GM23338 (cell line): ENCODE measurements at regions not wholly inside any gene's neighbourhood (a gene's known extent, or its start where the extent isn't known, plus 50 kb on each side); places are given as distances from the start of the nearest gene placed in this dataset.

Experiments
- ATAC-seq: fragments of 200-7000 bp; cut with Tn5 transposase; 3 replicates; pipeline ENCODE4 v1.9.1; 2020
- DNase-seq: peaks from one replicate; pipeline ENCODE4 v3.0.0-alpha.2; 2015; ENCODE audit warnings: low spot score
- H2AFZ ChIP-seq: fragments of 200-600 bp; sonication (generic); 2 replicates; pipeline ENCODE4 v1.8.0; 2016; ENCODE audit warnings: antibody characterized with exemption, mild to moderate bottlenecking, moderate library complexity
- H3F3A ChIP-seq: fragments of 200-600 bp; sonication (generic); replicated peaks from 2 replicates; pipeline ENCODE4 v1.8.0; 2017; ENCODE audit warnings: antibody characterized with exemption, mixed run types, low read depth
- H3K27ac ChIP-seq: fragments of 200-600 bp; sonication (generic); 2 replicates; pipeline ENCODE4 v1.6.1; 2016; ENCODE audit warnings: low read depth
- H3K27me3 ChIP-seq: fragments of 200-600 bp; sonication (generic); 2 replicates; pipeline ENCODE4 v1.8.0; 2016; ENCODE audit warnings: mild to moderate bottlenecking, mixed run types, moderate library complexity; ENCODE audit not compliant: insufficient read depth
- H3K36me3 ChIP-seq: fragments of 200-600 bp; sonication (generic); 2 replicates; pipeline ENCODE4 v1.8.0; 2016; ENCODE audit warnings: mild to moderate bottlenecking; ENCODE audit not compliant: insufficient read depth
- H3K4me1 ChIP-seq: fragments of 200-600 bp; sonication (generic); 2 replicates; pipeline ENCODE4 v1.8.0; 2016; ENCODE audit warnings: mild to moderate bottlenecking, moderate library complexity; ENCODE audit not compliant: insufficient read depth
- H3K4me2 ChIP-seq: fragments of 200-600 bp; sonication (generic); 2 replicates; pipeline ENCODE4 v1.7.1; 2017; ENCODE audit warnings: mixed run types
- H3K4me3 ChIP-seq: fragments of 200-600 bp; sonication (generic); 2 replicates; pipeline ENCODE4 v1.6.1; 2016; ENCODE audit warnings: mixed run types
- H3K79me2 ChIP-seq: fragments of 200-600 bp; sonication (generic); replicated peaks from 2 replicates; pipeline ENCODE4 v1.8.0; 2017; ENCODE audit warnings: mild to moderate bottlenecking; ENCODE audit not compliant: insufficient read depth
- H3K9me2 ChIP-seq: fragments of 200-600 bp; sonication (generic); 2 replicates; pipeline ENCODE4 v1.8.0; 2017; ENCODE audit not compliant: insufficient read depth
- H4K20me1 ChIP-seq: fragments of 200-600 bp; sonication (generic); replicated peaks from 2 replicates; pipeline ENCODE4 v1.8.0; 2017; ENCODE audit warnings: mild to moderate bottlenecking; ENCODE audit not compliant: insufficient read depth
- H3K27ac Mint-ChIP-seq: 2 replicates; pipeline ENCODE4 v1.8.0; 2020; ENCODE audit warnings: inconsistent platforms, mild to moderate bottlenecking, moderate library complexity, mixed read lengths
- H3K27me3 Mint-ChIP-seq: 3 replicates; pipeline ENCODE4 v1.8.0; 2022; ENCODE audit warnings: low read depth, mild to moderate bottlenecking, moderate library complexity, mixed read lengths, inconsistent platforms; ENCODE audit not compliant: insufficient read depth, poor library complexity
- H3K36me3 Mint-ChIP-seq: 3 replicates; pipeline ENCODE4 v1.8.0; 2021; ENCODE audit warnings: low read depth, mild to moderate bottlenecking, inconsistent platforms, moderate library complexity, mixed read lengths
- H3K4me1 Mint-ChIP-seq: 3 replicates; pipeline ENCODE4 v1.8.0; 2020; ENCODE audit warnings: mild to moderate bottlenecking, inconsistent platforms, mixed read lengths
- H3K4me3 Mint-ChIP-seq: 3 replicates; pipeline ENCODE4 v1.8.0; 2021; ENCODE audit warnings: moderate library complexity, mild to moderate bottlenecking, inconsistent platforms, mixed read lengths
- H3K9me3 Mint-ChIP-seq: 3 replicates; pipeline ENCODE4 v1.8.0; 2020; ENCODE audit warnings: moderate library complexity, mild to moderate bottlenecking, inconsistent platforms, mixed read lengths
- CREB1 ChIP-seq: fragments of 250-450 bp; sonication (Bioruptor Pico); IDR thresholded peaks from 2 replicates; pipeline ENCODE4 v1.5.0; 2020; ENCODE audit warnings: low read depth, mild to moderate bottlenecking, moderate library complexity
- EZH2 ChIP-seq: fragments of 200-600 bp; sonication (generic); IDR thresholded peaks from one replicate; pipeline ENCODE4 v1.8.0; 2017; ENCODE audit warnings: antibody characterized with exemption, mild to moderate bottlenecking, low read depth; ENCODE audit not compliant: unreplicated experiment
- EZH2phosphoT487 ChIP-seq: fragments of 200-600 bp; sonication (generic); IDR thresholded peaks from one replicate; pipeline ENCODE4 v1.8.1; 2018; ENCODE audit warnings: antibody characterized with exemption; ENCODE audit not compliant: unreplicated experiment
- JUNB ChIP-seq: IDR thresholded peaks from one replicate; pipeline ENCODE4 v1.6.1; 2016; ENCODE audit warnings: antibody characterized with exemption; ENCODE audit not compliant: unreplicated experiment
- NANOG ChIP-seq: IDR thresholded peaks from 2 replicates; pipeline ENCODE4 v1.6.1; 2016; ENCODE audit warnings: antibody characterized with exemption, borderline replicate concordance
- POLR2AphosphoS5 ChIP-seq: IDR thresholded peaks from 2 replicates; pipeline ENCODE4 v1.6.1; 2016; ENCODE audit warnings: antibody characterized with exemption, low read depth
- STAT1 ChIP-seq: IDR thresholded peaks from one replicate; pipeline ENCODE4 v1.6.1; 2016; ENCODE audit warnings: antibody characterized with exemption; ENCODE audit not compliant: unreplicated experiment
- ZNF114 ChIP-seq: fragments of 250-450 bp; sonication (Bioruptor Pico); IDR thresholded peaks from 2 replicates; pipeline ENCODE4 v1.5.0; 2020; ENCODE audit warnings: mild to moderate bottlenecking, moderate library complexity
- ZNF331 ChIP-seq: fragments of 250-450 bp; sonication (Bioruptor Pico); IDR thresholded peaks from 2 replicates; pipeline ENCODE4 v1.5.0; 2020; ENCODE audit warnings: low read depth, mild to moderate bottlenecking, moderate library complexity
- TF ChIP-seq, protein P1 (sequence below): IDR thresholded peaks from one replicate; pipeline ENCODE4 v1.6.1; 2018; ENCODE audit warnings: antibody characterized with exemption; ENCODE audit not compliant: unreplicated experiment
- TF ChIP-seq, protein P2 (sequence below): fragments of 250-450 bp; sonication (Bioruptor Pico); IDR thresholded peaks from 2 replicates; pipeline ENCODE4 v1.5.0; 2020; ENCODE audit warnings: mild to moderate bottlenecking, moderate library complexity
- TF ChIP-seq, protein P3 (sequence below), 2 experiments: fragments of 200-600 bp in 1 of 2; sonication (generic) in 1 of 2; conservative IDR thresholded peaks; 2 replicates each; pipeline versions ENCODE4 v1.5.1 to v1.6.1; 2016 to 2017; ENCODE audit warnings: antibody characterized with exemption in 2 of 2, low read depth in 2 of 2, mild to moderate bottlenecking in 2 of 2, moderate library complexity in 1 of 2
- TF ChIP-seq, protein P4 (sequence below): IDR thresholded peaks from 2 replicates; pipeline ENCODE4 v1.6.1; 2016; ENCODE audit warnings: antibody characterized with exemption

DNA sequence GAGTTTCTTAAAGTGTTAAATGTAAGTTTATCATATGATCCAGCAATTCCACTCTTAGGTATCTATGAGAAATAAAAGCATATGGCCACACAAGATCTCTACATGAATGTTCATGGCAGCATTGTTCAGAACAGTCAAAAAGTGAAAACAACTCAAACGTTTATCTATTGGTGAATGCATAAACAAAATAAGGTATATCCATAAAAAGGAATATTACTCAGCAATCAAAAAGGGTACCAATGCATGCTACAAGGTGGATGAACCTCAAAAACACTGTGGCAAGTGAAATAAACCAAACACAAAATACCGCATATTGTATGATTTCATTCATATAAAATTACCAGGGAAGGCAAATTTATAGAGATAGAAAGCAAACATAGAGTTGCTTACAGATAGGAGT, 337.6 kb downstream of the PIK3C3 start:
- ATAC-seq (no peak), DNase-seq (no peak)
- H3K9me3 Mint-ChIP-seq: no peaks in the 10 kb centered on the region; the same call in 2 of the 3 replicates
- H3K27ac ChIP-seq: no peak overlapping the region
- H3K79me2 ChIP-seq: no peaks in the 10 kb centered on the region
- H3K36me3 Mint-ChIP-seq: no peaks in the 10 kb centered on the region
- no peaks in the 10 kb centered on the region for H4K20me1 ChIP-seq
- TF ChIP-seq, protein P1, sequence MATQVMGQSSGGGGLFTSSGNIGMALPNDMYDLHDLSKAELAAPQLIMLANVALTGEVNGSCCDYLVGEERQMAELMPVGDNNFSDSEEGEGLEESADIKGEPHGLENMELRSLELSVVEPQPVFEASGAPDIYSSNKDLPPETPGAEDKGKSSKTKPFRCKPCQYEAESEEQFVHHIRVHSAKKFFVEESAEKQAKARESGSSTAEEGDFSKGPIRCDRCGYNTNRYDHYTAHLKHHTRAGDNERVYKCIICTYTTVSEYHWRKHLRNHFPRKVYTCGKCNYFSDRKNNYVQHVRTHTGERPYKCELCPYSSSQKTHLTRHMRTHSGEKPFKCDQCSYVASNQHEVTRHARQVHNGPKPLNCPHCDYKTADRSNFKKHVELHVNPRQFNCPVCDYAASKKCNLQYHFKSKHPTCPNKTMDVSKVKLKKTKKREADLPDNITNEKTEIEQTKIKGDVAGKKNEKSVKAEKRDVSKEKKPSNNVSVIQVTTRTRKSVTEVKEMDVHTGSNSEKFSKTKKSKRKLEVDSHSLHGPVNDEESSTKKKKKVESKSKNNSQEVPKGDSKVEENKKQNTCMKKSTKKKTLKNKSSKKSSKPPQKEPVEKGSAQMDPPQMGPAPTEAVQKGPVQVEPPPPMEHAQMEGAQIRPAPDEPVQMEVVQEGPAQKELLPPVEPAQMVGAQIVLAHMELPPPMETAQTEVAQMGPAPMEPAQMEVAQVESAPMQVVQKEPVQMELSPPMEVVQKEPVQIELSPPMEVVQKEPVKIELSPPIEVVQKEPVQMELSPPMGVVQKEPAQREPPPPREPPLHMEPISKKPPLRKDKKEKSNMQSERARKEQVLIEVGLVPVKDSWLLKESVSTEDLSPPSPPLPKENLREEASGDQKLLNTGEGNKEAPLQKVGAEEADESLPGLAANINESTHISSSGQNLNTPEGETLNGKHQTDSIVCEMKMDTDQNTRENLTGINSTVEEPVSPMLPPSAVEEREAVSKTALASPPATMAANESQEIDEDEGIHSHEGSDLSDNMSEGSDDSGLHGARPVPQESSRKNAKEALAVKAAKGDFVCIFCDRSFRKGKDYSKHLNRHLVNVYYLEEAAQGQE: no peak
- no peak for TF ChIP-seq EZH2phosphoT487
- TF ChIP-seq EZH2: no peak
- TF ChIP-seq, protein P2, sequence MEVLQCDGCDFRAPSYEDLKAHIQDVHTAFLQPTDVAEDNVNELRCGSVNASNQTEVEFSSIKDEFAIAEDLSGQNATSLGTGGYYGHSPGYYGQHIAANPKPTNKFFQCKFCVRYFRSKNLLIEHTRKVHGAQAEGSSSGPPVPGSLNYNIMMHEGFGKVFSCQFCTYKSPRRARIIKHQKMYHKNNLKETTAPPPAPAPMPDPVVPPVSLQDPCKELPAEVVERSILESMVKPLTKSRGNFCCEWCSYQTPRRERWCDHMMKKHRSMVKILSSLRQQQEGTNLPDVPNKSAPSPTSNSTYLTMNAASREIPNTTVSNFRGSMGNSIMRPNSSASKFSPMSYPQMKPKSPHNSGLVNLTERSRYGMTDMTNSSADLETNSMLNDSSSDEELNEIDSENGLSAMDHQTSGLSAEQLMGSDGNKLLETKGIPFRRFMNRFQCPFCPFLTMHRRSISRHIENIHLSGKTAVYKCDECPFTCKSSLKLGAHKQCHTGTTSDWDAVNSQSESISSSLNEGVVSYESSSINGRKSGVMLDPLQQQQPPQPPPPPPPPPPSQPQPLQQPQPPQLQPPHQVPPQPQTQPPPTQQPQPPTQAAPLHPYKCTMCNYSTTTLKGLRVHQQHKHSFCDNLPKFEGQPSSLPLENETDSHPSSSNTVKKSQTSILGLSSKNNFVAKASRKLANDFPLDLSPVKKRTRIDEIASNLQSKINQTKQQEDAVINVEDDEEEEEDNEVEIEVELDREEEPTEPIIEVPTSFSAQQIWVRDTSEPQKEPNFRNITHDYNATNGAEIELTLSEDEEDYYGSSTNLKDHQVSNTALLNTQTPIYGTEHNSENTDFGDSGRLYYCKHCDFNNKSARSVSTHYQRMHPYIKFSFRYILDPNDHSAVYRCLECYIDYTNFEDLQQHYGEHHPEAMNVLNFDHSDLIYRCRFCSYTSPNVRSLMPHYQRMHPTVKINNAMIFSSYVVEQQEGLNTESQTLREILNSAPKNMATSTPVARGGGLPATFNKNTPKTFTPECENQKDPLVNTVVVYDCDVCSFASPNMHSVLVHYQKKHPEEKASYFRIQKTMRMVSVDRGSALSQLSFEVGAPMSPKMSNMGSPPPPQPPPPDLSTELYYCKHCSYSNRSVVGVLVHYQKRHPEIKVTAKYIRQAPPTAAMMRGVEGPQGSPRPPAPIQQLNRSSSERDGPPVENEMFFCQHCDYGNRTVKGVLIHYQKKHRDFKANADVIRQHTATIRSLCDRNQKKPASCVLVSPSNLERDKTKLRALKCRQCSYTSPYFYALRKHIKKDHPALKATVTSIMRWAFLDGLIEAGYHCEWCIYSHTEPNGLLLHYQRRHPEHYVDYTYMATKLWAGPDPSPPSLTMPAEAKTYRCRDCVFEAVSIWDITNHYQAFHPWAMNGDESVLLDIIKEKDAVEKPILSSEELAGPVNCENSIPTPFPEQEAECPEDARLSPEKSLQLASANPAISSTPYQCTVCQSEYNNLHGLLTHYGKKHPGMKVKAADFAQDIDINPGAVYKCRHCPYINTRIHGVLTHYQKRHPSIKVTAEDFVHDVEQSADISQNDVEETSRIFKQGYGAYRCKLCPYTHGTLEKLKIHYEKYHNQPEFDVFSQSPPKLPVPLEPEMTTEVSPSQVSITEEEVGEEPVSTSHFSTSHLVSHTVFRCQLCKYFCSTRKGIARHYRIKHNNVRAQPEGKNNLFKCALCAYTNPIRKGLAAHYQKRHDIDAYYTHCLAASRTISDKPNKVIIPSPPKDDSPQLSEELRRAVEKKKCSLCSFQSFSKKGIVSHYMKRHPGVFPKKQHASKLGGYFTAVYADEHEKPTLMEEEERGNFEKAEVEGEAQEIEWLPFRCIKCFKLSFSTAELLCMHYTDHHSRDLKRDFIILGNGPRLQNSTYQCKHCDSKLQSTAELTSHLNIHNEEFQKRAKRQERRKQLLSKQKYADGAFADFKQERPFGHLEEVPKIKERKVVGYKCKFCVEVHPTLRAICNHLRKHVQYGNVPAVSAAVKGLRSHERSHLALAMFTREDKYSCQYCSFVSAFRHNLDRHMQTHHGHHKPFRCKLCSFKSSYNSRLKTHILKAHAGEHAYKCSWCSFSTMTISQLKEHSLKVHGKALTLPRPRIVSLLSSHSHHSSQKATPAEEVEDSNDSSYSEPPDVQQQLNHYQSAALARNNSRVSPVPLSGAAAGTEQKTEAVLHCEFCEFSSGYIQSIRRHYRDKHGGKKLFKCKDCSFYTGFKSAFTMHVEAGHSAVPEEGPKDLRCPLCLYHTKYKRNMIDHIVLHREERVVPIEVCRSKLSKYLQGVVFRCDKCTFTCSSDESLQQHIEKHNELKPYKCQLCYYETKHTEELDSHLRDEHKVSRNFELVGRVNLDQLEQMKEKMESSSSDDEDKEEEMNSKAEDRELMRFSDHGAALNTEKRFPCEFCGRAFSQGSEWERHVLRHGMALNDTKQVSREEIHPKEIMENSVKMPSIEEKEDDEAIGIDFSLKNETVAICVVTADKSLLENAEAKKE: no peak
- no peak for TF ChIP-seq CREB1 (CRISPR knock-in tag)
- no peak for TF ChIP-seq JUNB
- TF ChIP-seq, protein P3, sequence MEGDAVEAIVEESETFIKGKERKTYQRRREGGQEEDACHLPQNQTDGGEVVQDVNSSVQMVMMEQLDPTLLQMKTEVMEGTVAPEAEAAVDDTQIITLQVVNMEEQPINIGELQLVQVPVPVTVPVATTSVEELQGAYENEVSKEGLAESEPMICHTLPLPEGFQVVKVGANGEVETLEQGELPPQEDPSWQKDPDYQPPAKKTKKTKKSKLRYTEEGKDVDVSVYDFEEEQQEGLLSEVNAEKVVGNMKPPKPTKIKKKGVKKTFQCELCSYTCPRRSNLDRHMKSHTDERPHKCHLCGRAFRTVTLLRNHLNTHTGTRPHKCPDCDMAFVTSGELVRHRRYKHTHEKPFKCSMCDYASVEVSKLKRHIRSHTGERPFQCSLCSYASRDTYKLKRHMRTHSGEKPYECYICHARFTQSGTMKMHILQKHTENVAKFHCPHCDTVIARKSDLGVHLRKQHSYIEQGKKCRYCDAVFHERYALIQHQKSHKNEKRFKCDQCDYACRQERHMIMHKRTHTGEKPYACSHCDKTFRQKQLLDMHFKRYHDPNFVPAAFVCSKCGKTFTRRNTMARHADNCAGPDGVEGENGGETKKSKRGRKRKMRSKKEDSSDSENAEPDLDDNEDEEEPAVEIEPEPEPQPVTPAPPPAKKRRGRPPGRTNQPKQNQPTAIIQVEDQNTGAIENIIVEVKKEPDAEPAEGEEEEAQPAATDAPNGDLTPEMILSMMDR (conservative IDR thresholded peaks at IDR 0.05; ENCODE audit: low read depth in 2 of 2): no peak
- TF ChIP-seq, protein P4, sequence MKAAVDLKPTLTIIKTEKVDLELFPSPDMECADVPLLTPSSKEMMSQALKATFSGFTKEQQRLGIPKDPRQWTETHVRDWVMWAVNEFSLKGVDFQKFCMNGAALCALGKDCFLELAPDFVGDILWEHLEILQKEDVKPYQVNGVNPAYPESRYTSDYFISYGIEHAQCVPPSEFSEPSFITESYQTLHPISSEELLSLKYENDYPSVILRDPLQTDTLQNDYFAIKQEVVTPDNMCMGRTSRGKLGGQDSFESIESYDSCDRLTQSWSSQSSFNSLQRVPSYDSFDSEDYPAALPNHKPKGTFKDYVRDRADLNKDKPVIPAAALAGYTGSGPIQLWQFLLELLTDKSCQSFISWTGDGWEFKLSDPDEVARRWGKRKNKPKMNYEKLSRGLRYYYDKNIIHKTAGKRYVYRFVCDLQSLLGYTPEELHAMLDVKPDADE: no peak
- no peak for TF ChIP-seq NANOG
- no peak for TF ChIP-seq ZNF331 (CRISPR knock-in tag)
- TF ChIP-seq POLR2AphosphoS5: no peak
- TF ChIP-seq ZNF114: no peak
- TF ChIP-seq STAT1: no peak
- H3K4me3 Mint-ChIP-seq: no peak overlapping the region
- no peaks in the 10 kb centered on the region for H3K27me3 Mint-ChIP-seq
- H3K9me2 ChIP-seq: 0 out of 2 replicates have a peak, but pooled peaks cover 5% of the 10 kb centered on the region
- no peaks in the 10 kb centered on the region for H3K36me3 ChIP-seq
- no peak overlapping the region for H2AFZ ChIP-seq
- H3K4me3 ChIP-seq: no peak overlapping the region
- H3K27me3 ChIP-seq: no peaks in the 10 kb centered on the region
- no peak overlapping the region for H3K4me2 ChIP-seq
- H3K27ac Mint-ChIP-seq: no peak overlapping the region
- no peaks in the 10 kb centered on the region for H3K4me1 ChIP-seq
- no peaks in the 10 kb centered on the region for H3F3A ChIP-seq
- H3K4me1 Mint-ChIP-seq: no peaks in the 10 kb centered on the region
